Heart left ventricle (tissue), 13 donors: ENCODE measurements at regions not wholly inside any gene's neighbourhood (a gene's known extent, or its start where the extent isn't known, plus 50 kb on each side); places are given as distances from the start of the nearest gene placed in this dataset.

Experiments
- POLR2A ChIP-seq, 2 donors: fragments of 450-650 bp; IDR thresholded peaks; one replicate each; pipeline ENCODE4 v1.6.1; 2017; ENCODE audit warnings: antibody characterized with exemption in 2 of 2, mild to moderate bottlenecking in 2 of 2, moderate library complexity in 2 of 2
- TF ChIP-seq, protein P1 (sequence below), 12 donors: fragments of 200-600 bp; sonication (generic) in 4 of 12; IDR thresholded peaks; one replicate each; pipeline versions ENCODE4 v1.5.0 to v1.8.0; 2018 to 2022; ENCODE audit warnings: antibody characterized with exemption in 12 of 12, mild to moderate bottlenecking in 5 of 12
- donor health status: ischemic (EF 13 %, LVEDD 7.1; RV severe dilation, severe dysfunction).
- donor health status: DM: no; HTN: yes; CAD: no.
- donor health status: DM: no; HTN: no; CAD: no.
- donor health status: ischemic (EF 25% LVEDD 6.9; RV normal size, moderate dysfunction).
- donor health status: ischemic (EF 25% LVEDD 5.7; RV mildly dilated, moderate dysfunction).
- donor health status: ischemic (EF 35%, LVEDD 5.7; RV mildly dilated, moderate dysfunction).
- donor health status: nonischemic (EF 11% LVEDD 7.7; RV severe dilation, severe dysfunction).
- donor health status: DM: yes; HTN: yes; CAD: no.
- donor health status: PGD.
- donor health status: ischemic (EF 29% LVEDD 5.4; RV normal size, mild dysfunction).
- donor health status: nonischemic (EF 23%, LVEDD 6.1; RV moderate dilation, normal function).

- TF ChIP-seq, protein P1, sequence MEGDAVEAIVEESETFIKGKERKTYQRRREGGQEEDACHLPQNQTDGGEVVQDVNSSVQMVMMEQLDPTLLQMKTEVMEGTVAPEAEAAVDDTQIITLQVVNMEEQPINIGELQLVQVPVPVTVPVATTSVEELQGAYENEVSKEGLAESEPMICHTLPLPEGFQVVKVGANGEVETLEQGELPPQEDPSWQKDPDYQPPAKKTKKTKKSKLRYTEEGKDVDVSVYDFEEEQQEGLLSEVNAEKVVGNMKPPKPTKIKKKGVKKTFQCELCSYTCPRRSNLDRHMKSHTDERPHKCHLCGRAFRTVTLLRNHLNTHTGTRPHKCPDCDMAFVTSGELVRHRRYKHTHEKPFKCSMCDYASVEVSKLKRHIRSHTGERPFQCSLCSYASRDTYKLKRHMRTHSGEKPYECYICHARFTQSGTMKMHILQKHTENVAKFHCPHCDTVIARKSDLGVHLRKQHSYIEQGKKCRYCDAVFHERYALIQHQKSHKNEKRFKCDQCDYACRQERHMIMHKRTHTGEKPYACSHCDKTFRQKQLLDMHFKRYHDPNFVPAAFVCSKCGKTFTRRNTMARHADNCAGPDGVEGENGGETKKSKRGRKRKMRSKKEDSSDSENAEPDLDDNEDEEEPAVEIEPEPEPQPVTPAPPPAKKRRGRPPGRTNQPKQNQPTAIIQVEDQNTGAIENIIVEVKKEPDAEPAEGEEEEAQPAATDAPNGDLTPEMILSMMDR (IDR thresholded peaks at IDR 0.05) = no peak
- no peak for TF ChIP-seq POLR2A (IDR thresholded peaks at IDR 0.05)
Measured at GRCh38 chr10:31723106-31723750, 205.4 kb downstream of the ARHGAP12 start.
